DMS79 (cell line): ENCODE measurements at regions not wholly inside any gene's neighbourhood (a gene's known extent, or its start where the extent isn't known, plus 50 kb on each side); places are given as distances from the start of the nearest gene placed in this dataset.
"Not testable (repeated sequence)": the region's sequence is repeated elsewhere in the genome, so short reads cannot be mapped to it uniquely, and the experiment has no call there.

Experiments used
- DNase-seq: peaks from one replicate; lab custom pipeline; 2025; lab: John Stamatoyannopoulos, UW

DNA sequence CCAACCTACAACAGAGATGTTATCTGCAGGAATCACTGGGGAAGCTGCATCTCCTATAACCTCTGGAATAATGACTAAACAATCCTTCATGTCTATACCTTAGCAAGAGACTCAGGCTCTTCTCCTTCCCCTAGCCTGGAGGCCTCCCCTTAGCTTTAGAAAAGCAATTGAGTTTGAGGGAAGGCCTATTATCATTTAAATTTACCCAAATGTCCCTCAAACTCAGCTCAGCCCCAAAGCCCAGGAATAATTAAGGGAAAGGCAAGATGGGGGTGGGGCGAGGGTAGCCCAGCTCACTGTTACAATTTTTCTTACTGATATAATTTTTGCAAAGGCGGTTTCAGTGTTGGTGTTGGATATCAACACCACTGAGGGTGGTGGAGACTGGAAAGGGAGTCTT is 151.4 kb upstream of the EEA1 start:
- no peak for DNase-seq

DNA sequence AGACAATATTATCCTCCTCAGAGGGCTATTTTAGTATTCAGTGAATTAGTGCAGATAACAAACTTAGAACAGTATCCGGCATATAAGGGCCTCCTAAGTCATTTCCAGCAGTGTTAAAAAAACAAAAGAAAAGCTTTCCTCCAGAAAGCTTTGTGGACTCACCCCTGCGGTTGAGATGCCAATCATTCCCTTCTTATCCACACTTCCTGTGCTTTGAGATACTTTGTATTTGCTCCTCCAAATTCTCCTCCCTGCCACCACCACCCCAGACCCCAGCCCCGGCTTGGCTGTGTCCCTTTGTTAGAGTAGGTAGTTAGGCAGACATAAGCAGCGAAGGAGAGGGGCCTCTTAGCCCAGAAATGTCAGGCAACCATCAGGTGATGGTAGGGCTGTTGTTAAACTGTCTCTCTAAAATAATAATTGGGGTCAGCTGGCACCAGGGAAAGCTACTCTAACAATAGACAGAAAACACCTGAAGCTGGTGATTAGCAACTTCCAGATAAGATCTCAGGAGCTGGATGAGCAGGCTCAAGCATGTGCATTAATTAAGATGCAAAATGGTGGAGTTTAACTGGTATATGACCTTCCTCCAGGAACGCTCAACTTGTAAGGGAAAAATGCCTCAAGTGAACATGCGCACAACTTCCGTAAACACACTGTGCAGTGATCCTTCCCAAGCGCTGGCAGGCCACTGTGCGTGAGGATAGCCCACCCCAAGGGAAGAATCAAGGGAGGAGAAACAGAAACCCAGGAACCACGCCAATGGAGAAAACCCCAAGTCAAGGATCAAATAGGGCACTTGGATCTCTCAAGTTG is 152.1 kb upstream of the EEA1 start:
- DNase-seq = no peak

DNA sequence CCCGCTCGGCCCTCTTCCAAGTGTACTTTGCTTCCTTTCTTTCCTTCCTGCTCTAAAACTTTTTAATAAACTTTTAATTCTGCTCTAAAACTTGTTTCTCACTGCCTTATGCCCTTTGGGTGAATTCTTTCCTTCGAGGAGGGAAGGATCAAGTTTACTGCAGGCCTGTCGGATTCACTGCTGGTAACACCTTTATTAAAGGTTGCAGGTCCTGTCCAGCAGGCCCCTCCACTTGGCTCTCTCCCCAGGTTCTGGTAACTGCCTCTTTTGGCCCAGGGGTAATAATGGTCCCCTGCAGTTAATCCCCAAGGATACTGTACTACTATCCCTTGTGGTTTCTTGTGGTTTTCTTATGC is 152.7 kb upstream of the EEA1 start:
- DNase-seq = no peak

DNA sequence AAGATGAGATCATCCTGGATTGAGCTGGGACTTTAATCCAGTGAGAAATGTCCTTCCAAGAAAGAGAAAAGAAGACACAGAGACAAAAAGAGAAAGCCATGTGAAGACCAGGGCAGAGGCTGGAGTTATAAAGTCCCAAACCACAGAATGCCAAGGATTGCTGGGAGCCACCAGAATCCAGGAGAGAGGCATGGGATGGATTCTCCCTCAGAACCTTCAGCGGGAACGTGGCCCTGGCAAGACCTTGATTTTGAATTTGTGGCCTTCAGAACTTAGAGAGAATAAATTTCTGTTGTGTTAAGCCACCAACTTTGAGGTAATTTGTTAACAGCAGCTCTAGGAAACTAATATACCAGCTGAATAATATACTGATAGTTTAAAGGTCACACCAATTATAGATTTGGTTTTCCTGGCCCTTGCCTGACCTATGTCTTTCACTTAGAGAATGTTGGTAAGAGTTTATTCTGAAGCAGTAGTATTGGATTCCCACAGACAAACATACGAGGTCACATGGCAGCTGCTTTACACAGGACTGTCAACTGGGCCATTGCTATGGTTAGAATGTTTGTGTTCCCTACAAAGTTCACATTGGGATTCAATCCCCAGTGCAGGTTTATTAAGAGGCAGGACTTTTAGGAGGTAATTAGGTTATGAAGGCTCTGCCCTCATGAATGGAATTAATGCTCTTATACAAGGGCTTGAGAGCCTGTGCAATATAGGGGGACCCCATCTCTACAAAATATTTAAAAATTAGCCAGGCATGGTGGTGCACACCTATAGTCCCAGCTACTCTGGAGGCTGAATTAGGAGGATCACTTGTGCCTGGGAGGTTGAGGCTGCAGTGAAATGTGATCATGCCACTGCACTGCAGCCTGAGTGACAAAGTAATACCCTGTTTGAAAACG is 156.5 kb upstream of the EEA1 start:
- no peak for DNase-seq

DNA sequence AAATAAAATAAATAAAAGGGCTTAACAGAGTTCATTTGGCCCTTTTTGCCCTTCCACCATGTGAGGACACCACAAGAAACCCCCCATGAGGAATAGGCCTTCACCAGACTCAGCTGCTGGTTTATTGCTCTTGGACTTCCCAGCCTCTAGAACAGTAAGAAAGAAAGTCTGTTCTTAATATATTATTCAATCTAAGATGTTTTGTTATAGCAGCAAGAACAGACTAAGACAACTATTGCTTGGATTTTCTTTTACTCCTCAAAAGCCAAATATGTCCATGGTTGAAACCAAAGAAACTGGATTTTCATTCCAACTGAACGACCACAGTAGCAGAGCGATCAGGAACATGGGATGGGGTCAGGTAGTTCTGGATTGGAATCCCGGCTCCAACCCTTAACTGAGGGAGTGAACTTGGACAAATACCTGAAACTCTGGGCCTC is 157.2 kb upstream of the EEA1 start:
- DNase-seq = no peak

DNA sequence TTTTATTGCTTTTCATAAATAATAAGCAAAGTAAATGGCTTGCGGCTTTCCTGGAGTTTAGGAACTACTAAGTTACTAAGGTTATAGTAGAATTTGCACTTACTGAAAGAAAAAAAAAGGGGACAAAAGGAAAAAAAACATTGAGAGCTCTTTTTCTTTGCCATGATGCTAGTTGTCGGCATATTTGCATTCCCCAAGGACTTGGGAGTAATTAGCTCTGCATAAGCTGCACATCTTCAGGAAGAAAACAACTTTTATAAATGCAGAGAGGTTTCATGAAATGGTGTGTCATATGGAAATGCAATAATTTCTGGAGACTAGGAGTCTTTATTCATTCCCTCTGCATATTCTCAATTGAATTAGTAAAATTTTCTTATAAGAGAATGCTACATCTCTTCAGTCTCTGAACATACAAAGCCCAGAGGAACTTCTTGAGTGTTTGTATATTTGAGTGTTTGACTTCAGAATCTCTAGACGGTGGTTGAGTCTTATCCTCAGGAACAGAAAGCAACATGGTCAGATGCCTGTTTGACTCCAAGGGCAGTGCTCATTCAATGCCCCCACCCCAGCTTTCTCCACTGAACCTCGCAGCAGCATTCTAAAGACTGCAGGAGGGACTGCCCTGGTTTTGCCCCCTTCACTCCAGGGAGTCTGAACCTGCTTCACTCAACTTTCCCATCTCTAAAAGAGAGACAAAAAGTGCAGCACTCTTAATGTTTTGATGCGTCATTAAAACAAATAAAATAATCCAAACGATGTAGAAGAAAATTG is 158.9 kb upstream of the EEA1 start:
- no peak for DNase-seq

DNA sequence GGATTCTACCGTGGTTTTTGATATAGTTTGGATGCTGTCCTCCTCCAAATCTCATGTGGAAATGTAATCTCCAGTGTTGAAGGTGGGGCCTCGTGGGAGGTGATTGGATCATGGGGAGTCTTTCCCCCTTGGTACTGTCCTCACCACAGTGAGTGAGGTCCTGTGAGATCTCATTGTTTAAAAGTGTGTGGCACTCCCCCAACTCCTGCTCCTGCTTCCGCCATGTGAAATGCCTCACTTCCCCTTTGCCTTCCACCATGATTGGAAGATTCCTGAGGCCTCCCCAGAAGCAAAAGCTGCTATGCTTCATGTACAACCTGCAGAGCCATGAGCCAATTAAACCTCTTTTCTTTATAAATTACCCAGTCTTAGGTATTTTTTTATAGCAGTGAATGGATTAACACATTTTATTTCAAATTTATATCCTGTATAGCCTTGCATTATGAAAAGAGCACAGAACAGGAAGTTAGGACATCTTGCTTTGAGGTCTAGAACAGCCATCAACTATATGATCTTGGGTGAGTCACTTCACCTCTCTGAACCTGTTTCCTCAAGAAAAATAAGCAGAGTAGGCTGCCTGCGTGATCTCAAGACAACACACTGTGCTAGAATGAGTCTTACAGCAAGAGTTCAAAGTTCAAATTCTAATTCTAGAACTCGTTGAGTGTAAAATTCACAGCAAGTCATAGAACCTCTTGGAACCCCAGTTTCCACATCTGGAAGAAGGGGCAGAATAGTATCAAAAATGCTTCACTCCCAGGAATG is 160.9 kb upstream of the EEA1 start:
- no peak for DNase-seq

DNA sequence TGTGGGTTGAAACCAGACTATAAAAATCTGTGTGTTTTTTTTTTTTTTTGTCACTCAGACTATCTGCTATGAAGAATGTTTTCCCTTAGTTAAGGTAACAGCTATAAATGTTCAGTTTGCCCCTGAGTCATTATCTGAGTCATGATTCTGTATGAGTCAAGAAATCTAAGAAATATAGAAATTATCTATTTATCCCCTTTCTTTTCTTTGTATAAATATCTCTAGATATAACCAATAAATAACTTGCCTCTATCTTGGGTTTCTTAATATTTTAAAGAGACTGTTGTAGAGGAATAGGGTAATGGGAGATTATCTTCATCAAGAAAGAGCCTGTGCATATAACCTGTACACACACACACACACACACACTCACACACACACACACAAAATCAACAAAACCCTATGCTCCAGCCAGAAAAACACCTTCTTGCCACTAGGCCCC is 161.7 kb upstream of the EEA1 start:
- DNase-seq = no peak

DNA sequence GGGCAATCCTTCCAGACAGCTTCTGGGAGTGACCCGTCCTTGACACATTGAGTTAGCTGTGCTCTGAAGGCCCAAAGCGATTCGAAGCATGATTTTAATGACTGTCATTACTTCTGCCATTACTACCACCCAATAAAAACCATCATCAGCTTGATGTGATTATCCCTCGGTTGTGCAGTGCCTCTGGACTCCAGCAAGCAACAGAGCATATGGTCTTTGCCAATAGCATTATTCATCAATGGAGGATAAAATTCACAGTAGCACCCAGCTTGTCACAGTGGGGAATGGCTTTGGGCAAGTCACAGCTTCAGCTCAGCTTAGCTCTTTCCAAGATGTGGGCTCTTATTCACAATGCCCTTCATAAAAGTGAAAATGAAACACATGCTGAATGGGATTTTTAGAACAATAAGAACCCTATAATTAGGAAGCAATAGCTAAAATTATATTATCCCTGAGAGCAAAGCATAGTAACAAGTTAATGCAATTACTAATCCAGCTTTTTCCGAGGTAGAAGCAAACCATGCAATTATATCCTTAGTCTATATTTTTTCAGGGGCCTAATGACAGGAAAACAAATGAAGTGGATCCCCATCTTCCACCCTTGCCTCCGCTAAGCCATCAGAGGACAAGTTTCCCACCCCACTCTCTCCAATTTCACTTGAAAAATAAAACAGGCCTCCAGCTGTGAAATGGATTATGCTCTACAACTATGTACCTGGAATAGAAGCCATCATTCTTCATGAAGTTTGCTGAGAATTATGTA is 163.0 kb upstream of the EEA1 start:
- no peak for DNase-seq

DNA sequence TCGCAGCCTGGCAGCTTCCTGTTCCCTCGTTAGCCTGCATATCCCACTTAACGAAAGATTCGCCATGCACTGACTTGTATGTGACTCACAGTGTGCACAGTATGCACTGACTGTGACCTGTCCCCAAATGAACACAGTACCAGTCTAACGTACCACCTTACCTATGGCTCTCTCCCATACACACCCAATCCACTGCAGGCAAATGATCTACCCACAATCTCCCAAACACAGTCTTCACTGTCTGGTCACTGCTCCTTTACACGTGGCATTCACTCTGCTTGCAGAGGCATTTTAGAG is 163.5 kb upstream of the EEA1 start:
- DNase-seq = no peak

DNA sequence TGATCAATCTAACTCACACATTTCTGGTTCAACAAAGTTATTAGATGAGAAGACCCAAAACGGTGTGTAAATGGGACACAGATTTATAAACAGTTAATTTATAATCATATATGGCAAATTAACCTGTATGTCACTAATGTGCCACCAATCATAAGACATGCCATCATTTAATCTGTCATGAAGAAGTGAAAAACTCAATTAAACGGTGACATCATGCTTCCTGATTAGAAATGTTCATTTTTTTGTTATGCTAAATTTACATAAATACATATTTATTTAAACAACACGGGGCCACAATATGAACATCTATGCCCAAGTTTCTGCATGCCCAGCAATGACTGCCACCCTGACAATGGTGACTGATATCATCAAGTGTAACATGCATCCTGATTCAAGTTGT is 164.1 kb upstream of the EEA1 start:
- no peak for DNase-seq

DNA sequence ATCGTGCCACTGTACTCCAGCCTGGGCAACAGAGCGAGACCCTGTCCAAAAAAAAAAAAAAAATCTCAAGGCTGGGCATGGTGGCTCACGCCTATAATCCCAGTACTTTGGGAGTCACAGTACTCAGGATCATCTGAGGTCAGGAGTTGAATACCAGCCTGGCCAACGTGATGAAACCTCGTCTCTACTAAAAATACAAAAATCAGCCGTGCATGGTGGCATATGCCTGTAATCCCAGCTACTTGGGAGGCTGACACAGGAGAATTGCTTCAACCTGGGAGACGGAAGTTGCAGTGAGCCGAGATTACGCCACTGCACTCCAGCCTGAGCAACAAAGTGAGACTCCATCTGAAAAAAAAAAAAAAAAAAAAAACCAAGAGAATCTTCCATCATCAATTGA is 165.1 kb upstream of the EEA1 start:
- DNase-seq = not testable (repeated sequence)

DNA sequence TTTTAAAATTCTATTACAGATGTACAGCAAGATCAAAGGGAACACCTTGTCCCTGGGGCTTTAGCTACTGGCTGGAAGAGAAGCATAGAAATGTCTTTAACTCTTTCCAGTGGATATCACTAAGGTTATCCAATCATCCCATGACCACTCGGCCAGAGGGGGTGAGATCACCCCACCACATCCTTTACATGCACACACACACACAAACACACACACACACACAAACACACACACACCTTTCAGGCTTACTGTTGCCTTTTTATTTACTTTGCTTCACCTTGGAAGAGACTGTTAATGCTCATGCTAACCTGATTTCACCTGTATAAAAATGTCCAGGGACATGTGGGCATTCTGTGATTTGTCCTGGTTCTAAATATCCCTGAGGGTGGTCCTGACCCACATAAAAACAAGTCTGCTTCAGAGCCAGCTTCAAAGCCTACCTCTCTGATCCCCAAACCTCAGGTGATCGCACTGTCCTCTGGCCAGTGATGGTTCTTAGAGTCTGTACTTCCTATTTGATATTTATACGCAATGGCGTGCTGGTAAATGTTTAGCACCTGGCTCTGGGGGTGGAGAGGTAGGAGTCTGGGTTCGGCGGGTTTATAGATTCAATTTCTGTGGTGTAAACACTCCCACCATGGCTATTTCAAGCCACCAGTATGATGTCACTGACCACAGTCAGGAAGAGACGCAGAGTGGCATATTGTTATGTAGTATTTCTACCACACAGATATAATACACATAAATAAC is 166.1 kb upstream of the EEA1 start:
- DNase-seq = no peak

DNA sequence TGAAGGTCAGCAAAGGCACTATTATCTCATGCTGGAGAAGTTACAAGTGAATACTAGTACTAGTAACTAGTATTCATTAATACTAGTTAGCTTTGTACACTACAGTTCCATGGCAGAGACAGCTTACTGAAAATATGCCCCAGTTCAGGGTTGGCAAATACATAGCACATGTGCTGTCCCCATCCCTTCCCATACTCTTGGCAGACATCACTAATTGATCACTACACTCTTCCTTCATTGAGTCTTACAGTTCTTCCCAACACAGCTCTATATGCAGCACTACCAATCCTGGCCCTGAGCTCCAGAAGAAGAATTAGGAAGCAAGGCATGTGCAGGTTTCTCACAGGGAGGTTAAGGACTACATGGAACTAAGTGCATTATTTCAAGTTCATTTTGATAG is 168.3 kb upstream of the EEA1 start:
- no peak for DNase-seq

DNA sequence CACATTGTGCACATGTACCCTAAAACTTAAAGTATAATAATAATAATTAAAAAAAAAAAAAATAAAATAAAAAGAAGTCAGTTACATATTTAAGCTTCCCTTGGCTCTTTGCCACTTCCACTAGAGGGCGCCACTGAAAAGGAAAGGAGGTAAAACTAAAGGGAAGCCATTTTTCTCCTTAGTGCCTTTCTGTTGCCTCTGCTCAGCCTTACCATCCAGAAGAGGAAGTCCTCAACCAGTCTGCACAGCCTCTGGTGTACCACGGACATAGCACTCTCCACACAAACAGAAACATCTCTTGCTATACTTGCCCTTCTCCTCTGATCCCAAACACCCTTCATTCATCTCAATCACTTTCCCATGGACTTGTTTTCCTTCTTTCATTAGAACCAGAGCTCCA is 169.0 kb upstream of the EEA1 start:
- no peak for DNase-seq

DNA sequence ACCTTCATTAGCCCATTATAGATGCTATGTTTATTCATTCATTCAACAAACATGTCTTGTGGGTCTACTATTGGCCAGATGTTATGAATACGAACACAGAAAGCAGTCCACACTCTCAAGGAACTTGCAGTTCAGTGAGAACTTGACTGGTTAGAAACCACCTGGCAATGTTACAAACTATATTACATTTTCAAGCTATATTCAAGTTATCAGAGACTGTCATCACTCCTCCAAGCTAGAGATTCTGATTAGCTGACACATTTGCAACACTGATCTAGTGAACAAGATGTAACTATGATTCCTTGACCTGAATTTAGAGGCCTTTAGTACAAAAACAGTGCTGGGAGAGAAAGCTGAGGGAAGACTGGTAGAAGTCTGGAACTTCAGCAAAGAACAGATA is 170.7 kb upstream of the EEA1 start:
- no peak for DNase-seq

DNA sequence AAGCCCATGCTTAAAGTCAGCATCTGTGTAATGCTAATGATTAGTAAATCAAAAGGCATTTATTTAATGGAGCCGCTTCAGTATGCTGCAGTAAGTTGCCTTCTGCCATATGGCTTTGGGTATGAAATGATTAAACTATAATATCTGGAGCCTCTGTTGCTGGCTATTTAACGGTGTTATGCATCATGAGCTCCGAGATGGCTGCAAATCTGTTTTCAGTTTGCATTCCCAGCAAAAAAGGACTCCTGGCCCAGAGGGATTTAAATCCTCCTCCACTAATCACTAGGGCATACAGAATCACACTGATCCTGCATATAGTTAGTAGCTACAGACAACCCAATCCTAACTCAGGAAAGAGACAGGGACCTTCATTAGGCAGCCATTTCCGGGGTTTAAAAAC is 171.5 kb upstream of the EEA1 start:
- DNase-seq = no peak

DNA sequence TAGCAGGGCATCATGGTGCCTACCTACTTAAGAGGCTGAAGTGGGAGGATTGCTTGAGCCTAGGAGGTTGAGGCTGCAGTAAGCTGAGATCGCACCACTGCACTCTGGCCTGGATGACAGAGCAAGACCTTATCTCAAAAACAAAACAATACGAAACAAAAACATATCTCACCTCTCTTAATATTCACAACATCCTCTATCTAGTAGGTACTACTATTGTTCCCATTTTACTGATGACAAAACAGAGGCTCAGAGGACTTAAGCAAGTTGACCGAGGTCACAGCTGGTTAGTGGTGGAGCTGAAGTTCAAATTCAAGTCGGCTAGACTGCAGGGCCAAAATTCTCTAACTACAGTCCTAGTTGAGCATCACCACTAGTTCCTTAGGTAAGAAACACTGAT is 172.3 kb upstream of the EEA1 start:
- DNase-seq = no peak

DNA sequence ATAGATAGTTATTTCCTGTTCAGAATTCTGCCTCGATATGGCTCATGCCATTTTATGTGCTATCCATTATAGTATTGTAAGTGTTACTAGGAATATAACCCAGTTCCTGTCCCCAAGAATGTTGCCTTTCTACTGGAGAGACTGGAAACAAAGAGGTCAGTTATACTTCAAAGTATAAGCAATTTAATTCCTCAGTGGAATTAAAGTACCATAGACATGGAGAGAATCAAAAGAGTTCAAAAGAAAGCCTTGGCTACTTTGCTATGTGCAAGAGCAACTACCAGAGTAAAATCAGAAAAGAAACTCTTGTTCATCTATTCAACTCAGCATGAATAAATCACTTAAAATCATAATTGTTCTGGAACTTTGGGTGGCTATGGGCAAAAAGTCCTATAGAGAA is 173.2 kb upstream of the EEA1 start:
- DNase-seq = no peak

DNA sequence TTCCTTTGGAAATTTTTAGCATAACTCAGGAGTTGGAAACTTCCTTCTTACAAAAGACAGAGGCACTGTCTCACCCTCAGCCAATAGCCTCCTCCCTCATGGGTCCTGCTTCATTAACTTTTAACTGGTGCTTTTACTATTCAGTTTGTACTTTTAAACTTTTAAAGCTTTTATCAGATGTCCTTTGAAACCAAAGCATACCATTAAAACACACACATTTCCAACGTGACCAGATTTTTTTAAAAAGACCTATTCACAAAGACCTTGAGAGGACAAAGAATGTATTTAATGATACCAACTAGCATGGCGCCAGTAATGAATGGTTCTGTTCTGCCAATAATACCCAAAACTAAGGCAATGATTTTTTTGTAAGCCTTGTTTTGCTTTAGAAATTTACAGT is 173.6 kb upstream of the EEA1 start:
- DNase-seq = no peak

DNA sequence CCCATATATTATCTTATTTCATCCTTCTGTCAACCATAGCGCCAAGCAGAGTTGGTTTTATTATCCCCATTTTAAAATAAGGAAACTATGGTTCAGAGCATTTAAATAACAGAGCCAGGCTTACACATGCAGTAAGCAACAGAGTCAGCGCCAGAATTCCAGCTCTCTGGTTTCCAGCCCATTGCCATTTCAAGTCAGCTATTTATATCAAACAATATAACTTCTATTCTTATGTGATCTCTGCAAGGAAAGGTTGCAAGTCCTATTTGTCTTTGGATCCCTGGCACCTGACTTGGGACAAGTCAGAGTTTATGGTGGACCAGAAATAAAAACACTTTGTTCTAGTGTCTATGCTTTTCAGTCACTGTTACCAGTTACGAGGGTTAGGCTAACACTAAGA is 174.1 kb upstream of the EEA1 start:
- DNase-seq = no peak
